ENCODE measurements at regions not wholly inside any gene's neighbourhood (a gene's known extent, or its start where the extent isn't known, plus 50 kb on each side); places are given as distances from the start of the nearest gene placed in this dataset.

DNA sequence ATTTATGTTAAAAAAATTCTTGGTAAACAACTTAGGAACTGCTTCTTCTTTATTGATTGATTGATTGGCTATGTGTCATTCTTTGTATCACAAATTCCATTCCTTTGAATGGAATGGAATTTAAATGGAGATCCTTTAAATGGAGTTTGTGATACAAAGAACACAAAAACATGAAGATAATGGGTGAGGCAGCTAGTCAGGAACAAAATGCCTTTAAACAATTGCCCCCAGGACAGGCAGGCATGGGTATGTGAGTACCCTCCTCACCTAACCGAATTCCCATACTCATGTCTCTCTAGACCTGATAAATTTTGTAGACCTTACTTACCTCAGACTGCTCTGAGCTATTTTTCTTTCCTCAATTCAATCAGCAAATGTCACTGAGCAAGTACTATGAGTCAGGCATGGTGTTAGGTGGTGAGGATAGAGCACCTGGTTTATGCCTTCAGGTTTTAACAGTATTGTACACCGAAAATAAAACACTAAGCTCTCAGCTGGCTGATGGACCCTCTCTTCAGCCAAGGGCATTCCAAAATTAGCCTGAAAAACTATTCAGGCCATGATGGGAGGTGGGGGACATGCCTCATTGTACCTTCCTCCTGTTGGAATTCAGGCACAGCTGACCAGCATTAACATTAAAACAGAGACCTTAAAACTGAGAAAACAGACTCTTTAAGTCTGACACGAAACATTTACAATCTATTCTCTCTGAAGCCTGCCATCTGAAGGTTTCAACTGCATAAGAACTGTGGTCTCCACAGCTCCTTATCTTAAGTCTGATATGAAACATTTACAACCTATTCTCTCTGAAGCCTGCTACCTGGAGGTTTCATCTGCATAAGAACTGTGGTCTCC, 58.9 kb downstream of the OLFML3 start:
- TF ChIP-seq, protein P1, sequence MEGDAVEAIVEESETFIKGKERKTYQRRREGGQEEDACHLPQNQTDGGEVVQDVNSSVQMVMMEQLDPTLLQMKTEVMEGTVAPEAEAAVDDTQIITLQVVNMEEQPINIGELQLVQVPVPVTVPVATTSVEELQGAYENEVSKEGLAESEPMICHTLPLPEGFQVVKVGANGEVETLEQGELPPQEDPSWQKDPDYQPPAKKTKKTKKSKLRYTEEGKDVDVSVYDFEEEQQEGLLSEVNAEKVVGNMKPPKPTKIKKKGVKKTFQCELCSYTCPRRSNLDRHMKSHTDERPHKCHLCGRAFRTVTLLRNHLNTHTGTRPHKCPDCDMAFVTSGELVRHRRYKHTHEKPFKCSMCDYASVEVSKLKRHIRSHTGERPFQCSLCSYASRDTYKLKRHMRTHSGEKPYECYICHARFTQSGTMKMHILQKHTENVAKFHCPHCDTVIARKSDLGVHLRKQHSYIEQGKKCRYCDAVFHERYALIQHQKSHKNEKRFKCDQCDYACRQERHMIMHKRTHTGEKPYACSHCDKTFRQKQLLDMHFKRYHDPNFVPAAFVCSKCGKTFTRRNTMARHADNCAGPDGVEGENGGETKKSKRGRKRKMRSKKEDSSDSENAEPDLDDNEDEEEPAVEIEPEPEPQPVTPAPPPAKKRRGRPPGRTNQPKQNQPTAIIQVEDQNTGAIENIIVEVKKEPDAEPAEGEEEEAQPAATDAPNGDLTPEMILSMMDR (IDR thresholded peaks at IDR 0.05; ENCODE audit: borderline replicate concordance, insufficient read depth, low read depth, low read length): no peak
- H3K4me3 ChIP-seq (ENCODE audit: low read depth, low read length): no peak overlapping the region
